ENCODE measurements at regions not wholly inside any gene's neighbourhood (a gene's known extent, or its start where the extent isn't known, plus 50 kb on each side); places are given as distances from the start of the nearest gene placed in this dataset.

- TF ChIP-seq CTCF (IDR thresholded peaks at IDR 0.05; ENCODE audit: control extremely low read depth in 1 of 3, insufficient read depth in 1 of 3, low read depth in 1 of 3, low read length in 3 of 3) (no peak), TAF1 (IDR thresholded peaks at IDR 0.05; ENCODE audit: low read depth, low read length) (no peak), EP300 (IDR thresholded peaks at IDR 0.05; ENCODE audit: borderline replicate concordance in 1 of 2, low read depth in 2 of 2, low read length in 2 of 2) (no peak), SRF (IDR thresholded peaks at IDR 0.05; ENCODE audit: low read depth, low read length) (no peak), TCF12 (IDR thresholded peaks at IDR 0.05; ENCODE audit: low read depth, low read length) (no peak), NRF1 (IDR thresholded peaks at IDR 0.05; ENCODE audit: low read depth, low read length) (no peak), EZH2 (IDR thresholded peaks at IDR 0.05; ENCODE audit: low read depth, low read length, severe bottlenecking) (no peak), CBX8 (IDR thresholded peaks at IDR 0.05; ENCODE audit: borderline replicate concordance, low read depth, low read length) (no peak), POLR2A (IDR thresholded peaks at IDR 0.05; ENCODE audit: control extremely low read depth in 1 of 2, low read depth in 2 of 2, low read length in 2 of 2) (no peak), GABPA (IDR thresholded peaks at IDR 0.05; ENCODE audit: borderline replicate concordance, insufficient read depth, low read length) (no peak), CHD2 (IDR thresholded peaks at IDR 0.05; ENCODE audit: low read length) (no peak)
These were observed 181.4 kb upstream of the FN1 start for GRCh38 chr2:215617060-215617824.

Measured in H1 (cell line).